Jurkat, Clone E6-1 (cell line): ENCODE measurements at regions not wholly inside any gene's neighbourhood (a gene's known extent, or its start where the extent isn't known, plus 50 kb on each side); places are given as distances from the start of the nearest gene placed in this dataset.
"Not testable (repeated sequence)": the region's sequence is repeated elsewhere in the genome, so short reads cannot be mapped to it uniquely, and the experiment has no call there.

Experiments used
- DNase-seq: peaks from one replicate; pipeline ENCODE4 v3.0.0-alpha.2; 2011; ENCODE audit warnings: low read depth, low spot score
- H3K4me3 ChIP-seq: 2 replicates; pipeline ENCODE4 v1.5.1; 2011; ENCODE audit warnings: mild to moderate bottlenecking, low read length, control low read depth, moderate library complexity

DNA sequence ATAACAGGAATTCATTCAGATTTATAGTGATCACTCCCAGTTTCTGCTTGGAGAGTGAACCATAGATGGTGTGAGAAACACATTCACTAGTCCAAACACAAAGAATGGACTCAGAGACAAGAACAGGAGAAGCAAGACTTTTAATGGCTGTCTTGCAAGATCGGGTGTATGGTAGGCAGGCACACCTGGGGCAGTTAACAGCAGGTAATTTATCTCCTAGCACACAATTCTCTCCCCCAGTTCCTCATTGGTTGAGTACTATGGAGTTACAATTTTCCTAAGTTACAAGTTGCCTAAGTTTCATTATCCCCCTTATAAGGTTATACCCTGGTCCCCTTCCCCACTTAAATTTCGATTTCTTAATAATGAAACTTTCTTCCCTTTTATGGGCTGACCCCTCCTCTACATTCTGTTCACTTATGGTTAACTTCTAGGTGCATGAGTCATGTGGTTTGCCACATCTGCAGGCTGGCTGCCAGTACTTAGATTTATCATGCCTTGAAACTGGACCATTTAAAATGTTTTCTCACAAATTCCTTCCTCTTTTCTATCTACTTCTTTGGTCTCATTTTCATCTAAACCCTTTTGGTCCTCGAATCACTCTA lies 623.3 kb downstream of the HINT1 start:
- no peak overlapping the region for H3K4me3 ChIP-seq
- DNase-seq = no peak

DNA sequence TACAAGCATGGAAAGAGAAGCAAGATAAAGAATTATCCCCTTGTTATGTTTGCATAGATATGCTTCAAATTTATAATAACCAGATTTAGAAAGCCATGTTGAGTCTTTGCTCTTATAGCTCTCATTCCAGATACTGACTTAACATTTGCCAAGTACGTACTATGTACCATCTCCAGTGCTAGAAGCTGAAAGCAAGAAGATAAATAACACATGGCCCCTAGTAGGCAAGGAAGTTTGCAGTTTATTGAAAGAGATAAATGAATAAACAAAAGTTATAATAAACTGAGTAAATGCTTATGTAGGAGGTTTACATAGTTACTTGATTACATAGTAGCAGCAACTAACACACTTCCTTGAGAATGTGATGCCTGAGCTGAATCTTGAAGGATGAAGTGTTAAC lies 628.4 kb downstream of the HINT1 start:
- DNase-seq = no peak
- no peak overlapping the region for H3K4me3 ChIP-seq

DNA sequence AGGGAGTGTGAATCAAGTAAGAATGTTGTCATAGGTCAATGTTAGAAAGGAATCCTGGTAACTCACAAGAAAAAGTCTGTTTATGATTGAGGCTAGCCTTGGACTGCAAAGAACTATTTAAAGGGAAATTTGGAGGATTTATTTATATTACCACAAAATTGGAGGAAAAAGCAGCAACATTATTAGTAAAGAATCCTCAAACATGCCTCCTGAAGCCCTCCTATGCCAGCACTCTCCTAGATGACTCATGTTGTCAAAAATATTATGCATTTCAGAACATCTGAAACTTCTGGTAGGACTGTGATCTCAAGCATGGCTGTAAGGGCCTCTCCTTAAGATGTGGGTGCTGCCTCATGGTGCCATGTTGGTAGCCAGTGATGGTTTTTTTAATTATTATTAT lies 628.5 kb downstream of the CHSY3 start:
- DNase-seq = no peak
- H3K4me3 ChIP-seq = no peak overlapping the region

DNA sequence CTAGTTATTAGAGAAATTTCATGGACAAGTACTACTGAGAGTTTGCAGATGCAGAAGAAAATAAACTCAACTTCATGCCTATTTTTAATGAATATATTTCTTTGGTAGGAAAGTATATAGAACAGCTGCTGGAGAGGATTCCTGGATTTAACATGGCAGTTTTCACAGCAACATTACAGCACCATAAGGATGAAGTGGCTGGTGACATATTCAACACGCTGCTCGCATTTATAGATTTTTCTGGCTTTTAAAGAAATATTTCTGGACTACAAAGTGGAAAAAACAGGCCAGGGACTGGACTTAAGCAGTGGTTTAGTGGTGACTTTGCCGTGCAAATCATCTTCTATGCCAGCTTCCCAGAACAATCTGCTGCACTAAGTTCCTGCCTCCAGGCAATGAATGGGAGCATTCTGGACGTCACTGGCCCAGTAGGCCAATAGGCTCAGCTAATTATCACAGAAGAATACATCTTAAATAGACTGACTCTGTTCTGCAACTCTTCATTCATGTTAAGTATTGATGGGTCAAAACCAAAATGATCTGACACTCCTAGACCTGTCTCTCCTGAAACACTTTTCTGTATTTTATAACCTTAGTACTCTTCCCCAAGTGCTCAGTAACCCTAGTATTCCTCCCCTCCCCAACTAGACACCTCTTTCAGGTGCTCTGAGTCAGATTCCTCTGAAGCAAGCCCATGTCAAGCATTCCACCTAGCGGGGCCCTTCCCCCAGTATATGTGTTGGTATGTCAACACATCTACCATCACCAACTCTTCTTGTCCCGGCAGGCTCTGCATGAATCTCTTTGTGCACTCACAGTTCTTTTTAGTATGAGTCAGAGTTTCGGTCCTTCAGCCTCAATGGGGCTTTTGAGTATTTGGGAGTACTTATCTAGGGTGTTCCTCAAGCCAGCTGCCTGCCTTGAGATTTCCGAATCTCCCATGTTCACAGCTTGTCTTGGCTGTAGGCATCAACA lies 625.5 kb downstream of the CHSY3 start:
- no peak for DNase-seq
- H3K4me3 ChIP-seq = no peak overlapping the region

DNA sequence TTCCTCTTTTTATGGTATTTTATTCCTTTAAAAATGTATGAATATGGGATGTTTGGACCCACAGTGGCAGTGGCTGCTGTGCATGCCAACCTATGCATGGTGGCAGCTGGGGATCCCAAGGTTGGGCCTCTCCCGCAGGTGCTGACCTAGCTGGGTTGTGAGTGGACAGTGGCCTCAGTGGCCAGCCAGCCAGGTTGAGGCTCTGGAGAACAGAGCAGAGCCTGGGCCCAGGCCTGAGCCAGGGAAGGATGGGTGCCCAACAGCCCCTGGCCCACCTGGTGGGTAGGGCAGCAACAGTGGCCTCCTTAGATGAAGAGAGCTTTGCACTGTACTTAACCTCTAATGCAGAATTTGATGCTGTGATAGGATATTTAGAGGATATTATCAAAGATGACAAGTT lies 624.8 kb downstream of the CHSY3 start:
- no peak for DNase-seq
- H3K4me3 ChIP-seq = no peak overlapping the region

DNA sequence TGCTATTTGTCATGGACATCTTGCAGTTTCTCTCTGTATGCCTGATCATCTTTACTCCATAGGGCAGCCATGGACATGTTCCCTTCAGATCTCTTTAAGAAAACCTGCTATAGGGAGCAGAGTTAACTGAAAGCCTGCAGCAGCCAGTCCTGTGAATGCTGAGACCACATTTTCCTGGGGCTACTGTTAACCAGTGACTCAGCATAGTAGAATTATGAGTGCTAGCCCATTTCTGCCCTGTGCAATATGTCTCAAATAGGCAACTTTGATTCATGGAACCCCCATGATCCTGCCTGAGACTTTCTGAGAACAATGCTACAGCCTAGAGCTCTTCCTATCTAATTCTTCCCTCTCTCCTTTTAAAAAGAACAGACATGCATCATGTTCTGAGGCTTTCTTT lies 624.2 kb downstream of the CHSY3 start:
- no peak overlapping the region for H3K4me3 ChIP-seq
- DNase-seq = no peak

DNA sequence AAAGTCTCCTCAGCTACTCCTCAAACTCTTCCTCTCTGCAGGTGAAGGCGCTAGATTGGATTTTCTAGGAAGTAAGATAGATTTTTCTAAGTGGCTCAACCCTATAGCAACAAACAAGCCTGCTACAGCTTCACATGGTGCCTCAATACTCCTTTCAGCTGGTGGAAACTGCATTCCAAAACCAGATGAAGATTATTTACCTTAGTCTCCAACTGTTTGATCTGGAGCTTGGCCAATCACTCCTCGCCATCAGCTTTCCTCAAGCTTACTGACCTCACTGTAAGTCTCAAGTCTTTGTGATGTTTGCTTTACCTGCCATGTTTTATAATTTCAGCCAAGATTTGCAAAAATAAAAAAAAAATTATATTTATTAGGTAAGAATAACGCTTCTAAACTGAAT lies 622.4 kb downstream of the CHSY3 start:
- H3K4me3 ChIP-seq = no peak overlapping the region
- no peak for DNase-seq

DNA sequence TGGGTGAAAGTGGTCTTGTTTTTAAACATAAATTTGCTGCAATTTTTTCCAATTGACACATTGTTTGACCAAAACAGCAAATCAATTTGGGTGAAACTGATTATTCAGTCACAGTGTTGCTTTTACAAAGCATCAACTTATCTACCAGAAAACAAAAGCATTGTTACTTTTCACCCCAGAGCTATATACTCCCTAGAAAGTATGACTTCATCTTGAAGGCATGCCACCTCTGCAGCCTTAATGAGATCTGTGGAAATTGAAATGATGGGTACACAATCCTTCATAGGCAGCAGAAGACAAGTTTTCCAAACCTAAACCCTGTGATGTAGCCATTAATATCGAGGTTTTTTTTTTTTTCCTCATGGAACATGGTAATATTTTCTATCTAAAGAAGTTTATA lies 615.9 kb downstream of the CHSY3 start:
- no peak for DNase-seq
- H3K4me3 ChIP-seq = no peak overlapping the region

DNA sequence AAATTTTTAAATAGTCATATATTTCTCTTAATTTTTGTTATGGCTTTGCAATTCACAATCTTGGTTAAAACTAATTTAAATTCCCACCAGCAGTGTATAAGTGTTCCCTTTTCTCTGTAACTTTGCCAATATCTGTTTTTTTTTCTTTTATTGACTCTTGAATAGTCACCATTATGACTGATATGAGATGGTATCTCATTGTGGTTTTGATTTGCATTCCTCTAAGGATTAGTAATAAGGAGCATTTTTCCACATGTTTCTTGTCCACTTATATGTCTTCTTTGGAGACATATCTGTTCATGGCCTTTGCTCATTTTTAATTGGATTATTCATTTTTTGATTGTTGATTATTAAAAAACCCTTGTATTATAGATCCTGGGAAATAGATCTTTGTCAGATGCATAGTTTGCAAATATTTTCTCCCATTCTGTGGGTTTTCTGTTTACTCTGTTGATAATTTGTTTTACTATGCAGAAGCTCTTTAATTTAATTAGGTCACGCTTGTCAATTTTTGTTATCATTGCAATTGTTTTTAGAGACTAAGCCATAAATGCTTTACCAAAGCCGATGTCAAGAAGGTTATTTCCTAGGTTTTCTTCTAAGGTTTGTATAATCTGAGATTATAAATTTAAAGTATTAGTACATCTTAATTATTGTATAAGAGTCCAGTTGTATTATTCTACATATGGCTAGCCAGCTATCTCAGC lies 610.9 kb downstream of the CHSY3 start:
- DNase-seq = no peak
- no peak overlapping the region for H3K4me3 ChIP-seq

DNA sequence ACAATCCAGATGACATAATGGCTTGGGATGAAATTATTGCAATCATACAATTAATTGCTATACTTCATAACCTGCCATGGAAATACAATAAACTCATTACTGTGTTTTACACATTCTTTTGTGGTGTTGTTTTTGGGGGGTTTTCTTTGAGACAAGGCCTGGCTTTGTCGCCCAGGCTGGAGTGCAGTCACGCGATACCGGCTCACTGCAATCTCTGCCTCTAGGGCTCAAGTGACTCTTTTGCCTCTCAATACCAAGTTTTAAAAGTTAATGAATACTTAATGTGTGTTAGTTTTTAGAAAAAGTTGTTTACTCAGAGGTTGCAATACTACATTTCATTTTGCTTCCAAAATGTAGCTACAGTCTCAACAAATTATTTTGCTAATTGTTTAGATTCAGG lies 598.4 kb downstream of the CHSY3 start:
- no peak for DNase-seq
- no peak overlapping the region for H3K4me3 ChIP-seq

DNA sequence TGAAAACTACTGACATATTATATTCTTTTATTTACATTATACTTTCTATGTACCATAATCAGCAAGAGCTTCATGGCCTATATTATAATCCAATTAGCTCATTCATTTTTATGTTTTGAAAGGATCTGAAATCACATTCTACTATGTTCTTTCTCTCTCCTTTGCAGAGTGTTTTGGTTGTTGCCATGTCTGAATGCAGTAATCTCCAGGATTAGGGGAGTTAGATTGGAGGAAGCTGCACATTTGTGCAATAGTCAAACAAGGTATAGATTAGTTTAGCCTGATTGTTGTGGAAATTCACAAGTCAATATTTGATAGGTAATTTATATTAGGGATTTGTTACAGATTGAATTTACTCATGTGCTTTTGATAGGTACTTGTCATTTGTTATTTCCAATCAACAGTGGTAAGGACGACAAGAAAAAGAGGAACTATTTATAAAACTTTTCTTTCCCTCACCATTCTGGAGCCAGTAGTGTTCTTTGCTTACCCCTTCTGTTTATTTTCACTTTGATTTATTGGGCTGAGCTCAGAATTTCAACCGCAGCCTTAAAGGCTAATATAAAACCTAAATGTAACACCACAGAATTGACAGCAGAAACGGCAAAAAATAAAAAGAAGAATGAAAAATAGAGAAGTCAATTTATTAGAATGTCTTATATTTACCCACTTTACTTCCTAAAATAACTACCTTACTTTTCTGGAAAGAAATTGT lies 597.0 kb downstream of the CHSY3 start:
- no peak overlapping the region for H3K4me3 ChIP-seq
- DNase-seq = no peak

DNA sequence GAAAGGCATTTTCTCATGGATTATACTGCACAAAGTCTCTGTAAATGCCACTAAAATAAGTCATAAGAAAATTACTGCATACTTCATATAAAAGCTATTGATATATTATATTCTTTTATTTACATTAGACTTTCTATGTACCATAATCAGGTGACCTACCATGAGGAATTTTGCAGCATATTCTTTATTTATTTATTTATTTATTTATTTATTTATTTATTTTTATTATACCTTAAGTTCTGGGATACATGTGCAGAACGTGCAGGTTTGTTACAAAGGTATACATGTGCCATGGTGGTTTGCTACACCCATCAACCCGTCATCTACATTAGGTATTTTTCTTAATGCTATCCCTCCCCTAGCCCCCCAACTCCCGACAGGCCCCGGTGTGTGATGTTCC lies 596.2 kb downstream of the CHSY3 start:
- DNase-seq, H3K4me3 ChIP-seq: not testable (repeated sequence)

DNA sequence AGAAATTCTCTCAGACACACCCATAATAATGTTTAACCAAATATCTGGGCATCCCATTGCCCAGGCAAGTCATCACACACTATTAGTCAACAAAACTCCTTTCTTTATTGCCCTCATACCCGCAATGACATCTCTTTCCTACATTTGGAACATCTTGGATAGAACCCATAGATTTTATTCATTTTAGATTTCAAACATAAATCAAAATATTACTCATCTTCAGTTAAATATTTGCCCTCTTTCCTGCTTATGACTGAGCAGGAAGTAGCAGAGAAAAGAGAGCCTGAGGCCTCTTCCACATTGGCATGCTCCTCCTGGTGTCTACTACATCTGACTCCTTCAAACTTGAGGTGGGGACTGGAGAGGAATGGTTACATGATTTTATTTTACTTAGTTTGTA lies 592.0 kb downstream of the CHSY3 start:
- no peak for DNase-seq
- no peak overlapping the region for H3K4me3 ChIP-seq

DNA sequence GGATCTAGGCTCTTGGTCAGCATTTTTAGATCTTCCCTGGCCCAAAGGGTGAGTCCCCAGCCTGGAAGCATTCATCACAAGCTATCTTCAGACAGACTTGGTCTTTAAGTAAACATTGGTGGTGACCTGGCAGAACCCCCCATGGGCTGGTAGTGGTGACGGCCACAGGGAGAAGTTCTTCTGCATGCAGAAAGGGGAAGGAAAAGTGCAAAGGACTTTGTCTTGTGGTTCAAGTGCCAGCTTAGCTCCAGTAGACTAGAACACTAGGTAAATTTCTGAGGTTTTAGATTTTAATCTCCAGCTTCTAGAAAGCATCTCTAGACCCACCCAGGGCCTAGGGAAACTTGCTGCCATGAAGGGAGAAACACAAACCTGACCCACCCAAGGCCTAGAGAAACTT lies 584.0 kb downstream of the CHSY3 start:
- no peak overlapping the region for H3K4me3 ChIP-seq
- no peak for DNase-seq

DNA sequence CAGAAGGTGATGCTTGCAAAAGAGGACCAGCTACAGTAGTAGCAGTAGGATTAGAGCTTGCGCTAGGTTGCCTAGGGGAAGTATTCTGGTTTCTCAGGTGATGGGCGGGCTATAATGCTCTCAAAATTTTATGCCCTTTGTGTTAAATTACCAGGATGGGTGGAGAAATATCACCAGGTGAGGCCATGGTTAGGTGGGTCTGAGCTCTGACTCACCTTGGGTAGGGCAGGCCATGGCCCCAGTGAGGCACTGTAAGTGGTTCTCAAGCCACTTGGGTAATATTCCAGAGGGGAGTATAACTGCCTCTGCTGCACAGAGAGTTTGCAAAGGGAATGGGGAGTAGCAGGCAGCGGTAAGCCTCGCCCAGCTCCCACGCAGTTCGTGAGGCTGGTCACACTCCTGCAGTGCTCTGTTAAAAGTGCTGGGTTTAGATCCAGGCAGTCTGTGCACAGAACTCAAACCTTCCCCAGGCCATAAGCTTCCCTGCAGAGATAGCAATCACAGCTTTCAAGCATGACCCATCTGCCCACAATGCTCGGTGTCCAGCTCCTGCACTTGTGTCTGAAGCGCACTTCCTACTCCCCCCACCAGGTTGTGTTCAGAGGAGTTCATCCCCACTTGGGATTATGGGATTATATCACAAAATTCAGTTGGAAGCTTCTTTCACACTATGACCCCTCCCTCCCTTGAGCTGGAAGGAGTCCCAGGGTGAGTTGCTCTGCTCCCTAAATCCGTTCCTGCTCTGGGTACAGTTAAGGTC lies 575.0 kb downstream of the CHSY3 start:
- DNase-seq = no peak
- no peak overlapping the region for H3K4me3 ChIP-seq

DNA sequence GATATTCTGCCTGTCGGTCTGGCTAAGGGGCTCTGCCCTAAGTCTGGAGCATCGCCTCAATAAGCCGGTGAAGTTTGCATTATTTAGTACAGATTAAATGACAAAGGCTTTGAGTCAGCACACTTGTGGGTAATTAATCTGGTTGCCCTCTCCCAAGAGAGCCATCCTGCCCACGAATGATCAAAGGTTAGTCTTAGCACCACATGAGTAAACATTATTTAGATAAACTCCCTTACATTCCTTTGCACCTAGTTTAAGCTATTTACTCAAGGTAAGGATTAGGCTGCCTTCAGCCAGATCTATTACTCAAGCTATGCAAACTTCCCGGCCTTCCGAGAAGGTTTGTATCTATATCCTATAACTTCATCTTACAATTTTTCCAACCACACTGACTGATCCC lies 572.1 kb downstream of the CHSY3 start:
- no peak for DNase-seq
- H3K4me3 ChIP-seq = no peak overlapping the region

DNA sequence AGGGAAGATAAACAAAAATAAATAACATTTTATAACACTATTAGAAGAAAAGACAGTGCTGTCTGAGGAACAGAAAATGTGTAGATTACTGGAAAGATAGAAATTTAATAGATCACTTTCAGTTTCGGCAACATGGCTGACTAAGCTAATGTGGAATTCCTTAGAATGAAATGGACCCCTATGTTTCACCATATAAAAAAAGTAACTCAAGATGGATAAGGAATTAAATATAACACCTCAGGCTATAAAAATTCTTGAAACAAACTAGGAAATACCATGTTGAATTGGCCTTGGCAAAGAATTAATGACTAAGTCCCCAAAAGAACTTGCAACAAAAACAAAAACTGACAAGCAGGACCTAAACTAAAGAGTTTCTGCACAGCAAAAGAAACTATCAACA lies 558.3 kb downstream of the CHSY3 start:
- no peak for DNase-seq

DNA sequence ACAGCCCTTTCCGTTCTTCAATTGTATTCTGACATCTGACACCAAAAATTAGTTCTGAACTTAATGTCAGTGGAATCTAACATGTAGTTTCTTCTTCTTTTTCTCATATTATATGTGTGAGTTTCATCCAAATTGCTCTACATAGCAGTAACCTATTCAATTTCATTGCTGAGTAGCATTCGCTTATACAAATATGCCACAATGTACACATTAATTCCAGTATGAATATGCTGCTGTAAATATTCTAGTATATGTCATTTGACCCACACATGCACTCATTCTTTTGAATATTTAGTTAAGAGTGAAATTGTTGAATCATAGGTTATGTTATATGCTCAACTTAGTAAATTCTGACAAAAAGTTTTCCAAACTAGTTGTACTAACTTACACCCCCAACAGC lies 550.9 kb downstream of the CHSY3 start:
- DNase-seq = no peak
- H3K4me3 ChIP-seq = no peak overlapping the region

More for the DNA sequence above, 558.3 kb downstream of the CHSY3 start:
- H3K4me3 ChIP-seq = no peak overlapping the region

DNA sequence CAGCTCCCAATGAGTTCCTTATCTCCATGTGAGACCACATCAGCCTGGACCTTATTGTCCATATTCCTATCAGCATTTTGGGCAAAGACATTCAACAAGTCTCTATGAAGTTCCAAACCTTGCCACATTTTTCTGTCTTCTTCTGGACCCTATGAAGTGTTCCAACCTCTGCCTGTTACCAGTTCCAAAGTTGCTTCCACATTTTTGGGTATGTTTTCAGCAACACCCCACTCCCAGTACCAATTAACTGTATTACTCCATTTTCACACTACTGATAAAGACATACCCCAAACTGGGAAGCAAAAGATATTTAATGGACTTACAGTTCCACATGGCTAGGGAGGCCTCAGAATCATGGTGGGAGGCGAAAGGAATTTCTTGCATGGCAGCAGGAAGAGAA lies 548.5 kb downstream of the CHSY3 start:
- no peak overlapping the region for H3K4me3 ChIP-seq
- no peak for DNase-seq
